ENCODE measurements at regions not wholly inside any gene's neighbourhood (a gene's known extent, or its start where the extent isn't known, plus 50 kb on each side); places are given as distances from the start of the nearest gene placed in this dataset.

- no peak for DNase-seq
Measured at GRCh38 chr4:11727903-11728564, 299.3 kb upstream of the HS3ST1 start.

- DNase-seq, result no peak
Measured at GRCh38 chr4:11724731-11725130, 296.0 kb upstream of the HS3ST1 start.

GRCh38 chr4:11722223-11722622, 293.5 kb upstream of the HS3ST1 start:
- no peak for DNase-seq

- no peak for DNase-seq
Measured at GRCh38 chr4:11720292-11720691, 291.6 kb upstream of the HS3ST1 start.

- no peak for DNase-seq
Measured at GRCh38 chr4:11719879-11720278, 291.2 kb upstream of the HS3ST1 start.

GRCh38 chr4:11715753-11716521, 287.2 kb upstream of the HS3ST1 start:
- DNase-seq, result no peak

GRCh38 chr4:11710453-11711093, 281.9 kb upstream of the HS3ST1 start:
- DNase-seq, result no peak

GRCh38 chr4:11704186-11704830, 275.6 kb upstream of the HS3ST1 start:
- no peak for DNase-seq

GRCh38 chr4:11702886-11703557, 274.3 kb upstream of the HS3ST1 start:
- DNase-seq, result no peak

- DNase-seq, result no peak
Measured at GRCh38 chr4:11701966-11702725, 273.5 kb upstream of the HS3ST1 start.

GRCh38 chr4:11700751-11701226, 272.1 kb upstream of the HS3ST1 start:
- DNase-seq, result no peak

- DNase-seq, result no peak
Measured at GRCh38 chr4:11698846-11699590, 270.3 kb upstream of the HS3ST1 start.

- DNase-seq, result no peak
Measured at GRCh38 chr4:11698033-11698432, 269.3 kb upstream of the HS3ST1 start.

GRCh38 chr4:11693693-11694092, 265.0 kb upstream of the HS3ST1 start:
- DNase-seq, result no peak

- DNase-seq, result no peak
Measured at GRCh38 chr4:11691236-11691635, 262.5 kb upstream of the HS3ST1 start.

GRCh38 chr4:11687727-11688126, 259.0 kb upstream of the HS3ST1 start:
- DNase-seq, result no peak

GRCh38 chr4:11685481-11685880, 256.8 kb upstream of the HS3ST1 start:
- DNase-seq, result no peak

- no peak for DNase-seq
Measured at GRCh38 chr4:11675051-11675800, 246.5 kb upstream of the HS3ST1 start.

GRCh38 chr4:11670304-11670703, 241.6 kb upstream of the HS3ST1 start:
- DNase-seq, result no peak

GRCh38 chr4:11669156-11669555, 240.5 kb upstream of the HS3ST1 start:
- no peak for DNase-seq
